B cell (primary cell): ENCODE measurements at regions not wholly inside any gene's neighbourhood (a gene's known extent, or its start where the extent isn't known, plus 50 kb on each side); places are given as distances from the start of the nearest gene placed in this dataset.
"Not testable (repeated sequence)": the region's sequence is repeated elsewhere in the genome, so short reads cannot be mapped to it uniquely, and the experiment has no call there.

Source experiments
- ATAC-seq: fragments of 200-7000 bp; cut with Tn5 transposase; one replicate; pipeline ENCODE4 v1.10.0; 2021; ENCODE audit warnings: low read depth, mild to moderate bottlenecking, moderate number of reproducible peaks, moderate library complexity
- CTCF ChIA-PET: fragments of 350-600 bp; sonication (Branson Sonifier 250); formaldehyde crosslinking; loops from one replicate; lab custom pipeline; 2021; ENCODE audit warnings: antibody characterized with exemption, inconsistent platforms; lab: Charles Lee
- POLR2A ChIA-PET: fragments of 350-600 bp; sonication (Branson Sonifier 250); formaldehyde crosslinking; loops from one replicate; lab custom pipeline; 2021; ENCODE audit warnings: antibody characterized with exemption; lab: Charles Lee
- DNase-seq: peaks from one replicate; pipeline ENCODE4 v3.0.0; 2013
- H2AFZ ChIP-seq: 2 replicates; pipeline ENCODE4 v1.6.1; 2012; ENCODE audit warnings: mild to moderate bottlenecking, low read depth, low read length; ENCODE audit not compliant: insufficient read depth, poor library complexity, severe bottlenecking
- H3K27ac ChIP-seq, 2 donors: 1 replicate in 1 of 2; 2 replicates in 1 of 2; pipeline ENCODE4 v1.5.1; 2012 to 2013; ENCODE audit warnings: low read length in 2 of 2, mild to moderate bottlenecking in 2 of 2, moderate library complexity in 1 of 2
- H3K27me3 ChIP-seq, 4 experiments: fragments of 200-600 bp in 1 of 4; sonication (generic) in 1 of 4; replicated peaks in 1 of 4; 1 replicate in 2 of 4; 2 replicates in 2 of 4; pipeline versions ENCODE4 v1.6.1 to v1.7.0; 2013 to 2016; ENCODE audit warnings: low read length in 3 of 4, mild to moderate bottlenecking in 2 of 4, mixed read lengths in 1 of 4, moderate library complexity in 1 of 4; ENCODE audit not compliant: insufficient read depth in 4 of 4, control insufficient read depth in 3 of 4; ENCODE audit errors: control extremely low read depth in 1 of 4
- H3K36me3 ChIP-seq, 2 experiments: replicated peaks in 1 of 2; 1 replicate in 1 of 2; 2 replicates in 1 of 2; pipeline versions ENCODE4 v1.6.1 to v1.7.1; 2013; ENCODE audit warnings: low read length in 1 of 2; ENCODE audit not compliant: insufficient read depth in 2 of 2, control insufficient read depth in 1 of 2; ENCODE audit errors: control extremely low read depth in 1 of 2, extremely low read depth in 1 of 2
- H3K4me1 ChIP-seq, 2 donors: fragments of 200-600 bp in 1 of 2; sonication (generic) in 1 of 2; 1 replicate in 1 of 2; 2 replicates in 1 of 2; pipeline versions ENCODE4 v1.5.1 to v1.6.1; 2013 to 2017; ENCODE audit warnings: low read length in 2 of 2; ENCODE audit not compliant: control insufficient read depth in 2 of 2, insufficient read depth in 2 of 2
- H3K4me2 ChIP-seq: replicated peaks from 2 replicates; pipeline ENCODE3; 2012; ENCODE audit warnings: mild to moderate bottlenecking, low read depth, low read length; ENCODE audit not compliant: poor library complexity, severe bottlenecking
- H3K4me3 ChIP-seq, 5 experiments: fragments of 200-600 bp in 1 of 5; sonication (generic) in 1 of 5; 1 replicate in 3 of 5; 2 replicates in 2 of 5; pipeline versions ENCODE4 v1.5.1 to v1.7.0; 2011 to 2016; ENCODE audit warnings: low read length in 4 of 5, mild to moderate bottlenecking in 4 of 5, low read depth in 2 of 5, control low read depth in 1 of 5, moderate library complexity in 1 of 5; ENCODE audit not compliant: insufficient read depth in 1 of 5; ENCODE audit errors: control extremely low read depth in 1 of 5, extremely low read depth in 1 of 5
- H3K79me2 ChIP-seq: fragments of 200-600 bp; sonication (generic); one replicate; pipeline ENCODE4 v1.6.0; 2016; ENCODE audit warnings: low read length; ENCODE audit not compliant: control insufficient read depth, insufficient read depth
- H3K9ac ChIP-seq: fragments of 200-600 bp; sonication (generic); 2 replicates; pipeline ENCODE4 v1.6.1; 2017; ENCODE audit warnings: mild to moderate bottlenecking, low read length, moderate library complexity
- H3K9me3 ChIP-seq, 3 donors: one replicate each; pipeline versions ENCODE4 v1.6.1 to v1.7.1; 2013; ENCODE audit warnings: low read length in 2 of 3; ENCODE audit not compliant: control insufficient read depth in 2 of 3, insufficient read depth in 1 of 3; ENCODE audit errors: control extremely low read depth in 1 of 3
- H4K20me1 ChIP-seq: 2 replicates; pipeline ENCODE4 v1.6.0; 2012; ENCODE audit warnings: mild to moderate bottlenecking, low read length; ENCODE audit not compliant: insufficient read depth, control insufficient read depth, poor library complexity, severe bottlenecking
- H3K27ac Mint-ChIP-seq: one replicate; pipeline ENCODE4 v1.8.0; 2021; ENCODE audit warnings: mixed read lengths
- H3K27me3 Mint-ChIP-seq: one replicate; pipeline ENCODE4 v1.8.0; 2021; ENCODE audit warnings: mixed read lengths
- H3K4me1 Mint-ChIP-seq: one replicate; pipeline ENCODE4 v1.8.0; 2021; ENCODE audit warnings: mixed read lengths
- H3K4me3 Mint-ChIP-seq: one replicate; pipeline ENCODE4 v1.8.0; 2021; ENCODE audit warnings: mixed read lengths
- H3K9me3 Mint-ChIP-seq: one replicate; pipeline ENCODE4 v1.8.0; 2022; ENCODE audit warnings: mixed read lengths; ENCODE audit not compliant: insufficient read depth
- EZH2 ChIP-seq: IDR thresholded peaks from 2 replicates; pipeline ENCODE4 v1.6.1; 2012; ENCODE audit warnings: borderline replicate concordance, low read depth, mild to moderate bottlenecking, moderate library complexity, low read length; ENCODE audit not compliant: insufficient read depth, poor library complexity, severe bottlenecking
- WGBS: methylation state at CpG from one replicate; pipeline ENCODE4 v1.1.5; 2013; ENCODE audit warnings: missing lambda C conversion rate; ENCODE audit not compliant: insufficient coverage; 5-methylcytosine and 5-hydroxymethylcytosine counted together
- intact Hi-C: fragments of 100-400 bp; cut with micrococcal nuclease; formaldehyde crosslinking; loops from one replicate; pipeline ENCODE4 v1.10.0; 2022
- TF ChIP-seq, protein P1 (sequence below): fragments of 200-600 bp; IDR thresholded peaks from one replicate; pipeline ENCODE4 v1.8.0; 2022; ENCODE audit warnings: antibody characterized with exemption, mild to moderate bottlenecking

DNA sequence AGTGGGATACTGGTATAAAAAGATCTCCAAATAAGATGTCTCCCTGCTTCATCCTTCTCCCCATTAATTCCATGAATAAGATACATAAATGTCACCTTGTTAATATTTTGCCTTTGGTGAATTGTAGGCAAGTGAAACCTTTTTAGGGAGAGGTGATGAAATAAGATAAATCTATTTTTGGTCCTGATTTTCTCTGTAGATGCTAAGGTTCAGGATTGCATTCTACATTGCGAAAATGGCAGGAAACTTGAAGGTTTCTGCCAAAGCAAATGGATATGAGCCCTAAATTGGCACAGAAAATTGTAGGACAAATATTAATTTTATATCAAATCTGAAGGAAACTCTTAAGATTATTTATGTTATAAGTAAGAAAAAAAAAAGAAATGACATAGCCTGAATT is 107.1 kb downstream of the PLPPR4 start:
- Histone ChIP-seq H3K9me3 (no peaks in the 10 kb centered on the region), H3K4me1 (no peaks in the 10 kb centered on the region), H3K27me3 (no peaks in the 10 kb centered on the region), H3K27ac (no peak overlapping the region), H3K4me3 (no peak overlapping the region), H3K9ac (no peak overlapping the region), H2AFZ (no peak overlapping the region), H3K79me2 (no peaks in the 10 kb centered on the region), H4K20me1 (no peaks in the 10 kb centered on the region), H3K4me2 (no peak overlapping the region), H3K36me3 (no peaks in the 10 kb centered on the region)
- WGBS: no CpG with 5 or more reads among the region's 1 CpG
- ChIA-PET CTCF (no interaction called here), POLR2A (no interaction called here)
- H3K4me3 Mint-ChIP-seq: no peak overlapping the region
- DNase-seq (no peak), ATAC-seq (no peak)
- intact Hi-C loops: no loop called here
- H3K9me3 Mint-ChIP-seq: peaks cover 3% of the 10 kb centered on the region
- no peaks in the 10 kb centered on the region for H3K27me3 Mint-ChIP-seq
- H3K4me1 Mint-ChIP-seq: peaks cover 2% of the 10 kb centered on the region
- TF ChIP-seq EZH2: no peak
- TF ChIP-seq, protein P1, sequence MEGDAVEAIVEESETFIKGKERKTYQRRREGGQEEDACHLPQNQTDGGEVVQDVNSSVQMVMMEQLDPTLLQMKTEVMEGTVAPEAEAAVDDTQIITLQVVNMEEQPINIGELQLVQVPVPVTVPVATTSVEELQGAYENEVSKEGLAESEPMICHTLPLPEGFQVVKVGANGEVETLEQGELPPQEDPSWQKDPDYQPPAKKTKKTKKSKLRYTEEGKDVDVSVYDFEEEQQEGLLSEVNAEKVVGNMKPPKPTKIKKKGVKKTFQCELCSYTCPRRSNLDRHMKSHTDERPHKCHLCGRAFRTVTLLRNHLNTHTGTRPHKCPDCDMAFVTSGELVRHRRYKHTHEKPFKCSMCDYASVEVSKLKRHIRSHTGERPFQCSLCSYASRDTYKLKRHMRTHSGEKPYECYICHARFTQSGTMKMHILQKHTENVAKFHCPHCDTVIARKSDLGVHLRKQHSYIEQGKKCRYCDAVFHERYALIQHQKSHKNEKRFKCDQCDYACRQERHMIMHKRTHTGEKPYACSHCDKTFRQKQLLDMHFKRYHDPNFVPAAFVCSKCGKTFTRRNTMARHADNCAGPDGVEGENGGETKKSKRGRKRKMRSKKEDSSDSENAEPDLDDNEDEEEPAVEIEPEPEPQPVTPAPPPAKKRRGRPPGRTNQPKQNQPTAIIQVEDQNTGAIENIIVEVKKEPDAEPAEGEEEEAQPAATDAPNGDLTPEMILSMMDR: no peak
- H3K27ac Mint-ChIP-seq: no peak overlapping the region

DNA sequence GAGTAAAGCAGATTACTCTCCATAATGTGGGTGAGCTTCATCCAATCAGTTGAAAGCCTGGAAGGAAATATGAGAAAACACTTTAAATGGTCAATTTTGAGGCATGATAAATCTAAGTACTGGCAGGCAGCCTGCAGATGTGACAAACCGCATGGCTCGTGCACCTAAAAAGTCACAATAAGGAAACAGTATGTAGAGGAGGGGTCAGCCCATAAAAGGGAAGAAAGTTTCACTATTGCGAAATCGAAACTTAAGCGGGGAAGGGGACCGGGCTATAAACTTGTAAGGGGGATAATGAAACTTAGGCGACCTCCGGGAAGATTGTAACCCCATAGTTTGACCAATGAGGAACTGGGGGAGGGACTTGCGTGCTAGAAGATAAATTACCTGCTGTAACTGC is 109.8 kb downstream of the PLPPR4 start:
- H3K4me3 Mint-ChIP-seq: no peak overlapping the region
- Histone ChIP-seq H3K4me3 (no peak overlapping the region), H3K4me2 (no peak overlapping the region), H3K9ac (no peak overlapping the region), H3K27me3 (no peaks in the 10 kb centered on the region), H3K9me3 (no peaks in the 10 kb centered on the region), H3K4me1 (no peaks in the 10 kb centered on the region), H3K36me3 (no peaks in the 10 kb centered on the region), H3K79me2 (no peaks in the 10 kb centered on the region), H3K27ac (no peak overlapping the region), H4K20me1 (no peaks in the 10 kb centered on the region), H2AFZ (no peak overlapping the region)
- H3K27ac Mint-ChIP-seq: no peak overlapping the region
- no peaks in the 10 kb centered on the region for H3K27me3 Mint-ChIP-seq
- TF ChIP-seq, protein P1: no peak
- TF ChIP-seq EZH2: no peak
- 51% methylated on average over 8 of the region's 9 CpGs for WGBS
- H3K9me3 Mint-ChIP-seq: peaks cover under 1% of the 10 kb centered on the region
- intact Hi-C loops: no loop called here
- H3K4me1 Mint-ChIP-seq: peaks cover 2% of the 10 kb centered on the region
- ChIA-PET POLR2A (no interaction called here), CTCF (no interaction called here)
- DNase-seq (no peak), ATAC-seq (no peak)

DNA sequence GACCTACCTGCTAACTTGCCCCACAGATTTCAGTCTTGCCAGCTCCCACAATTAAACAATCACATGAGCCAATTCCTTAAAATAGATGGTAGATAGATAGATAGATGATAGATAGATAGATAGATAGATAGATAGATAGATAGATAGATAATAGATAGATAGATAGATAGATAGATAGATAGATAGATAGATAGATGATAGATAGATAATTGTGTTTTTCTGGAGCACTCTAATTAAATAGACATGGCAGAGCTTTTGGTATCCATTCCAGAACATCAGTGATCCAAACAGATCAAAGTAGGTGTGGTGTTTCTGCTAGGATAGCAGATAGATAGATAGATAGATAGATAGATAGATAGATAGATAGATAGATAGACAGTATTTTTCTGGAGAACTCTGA is 110.4 kb downstream of the PLPPR4 start:
- H3K36me3 ChIP-seq, H3K4me3 ChIP-seq, H3K27me3 ChIP-seq, H3K27ac ChIP-seq, POLR2A ChIA-PET, H3K27ac Mint-ChIP-seq, H2AFZ ChIP-seq, H3K4me3 Mint-ChIP-seq, H3K9me3 Mint-ChIP-seq, H3K9me3 ChIP-seq, H3K4me1 ChIP-seq, H4K20me1 ChIP-seq, H3K4me2 ChIP-seq, DNase-seq, H3K9ac ChIP-seq, ATAC-seq, CTCF ChIA-PET, H3K4me1 Mint-ChIP-seq, intact Hi-C loops, H3K79me2 ChIP-seq, H3K27me3 Mint-ChIP-seq: not testable (repeated sequence)
